HEK293 (cell line): ENCODE measurements at regions not wholly inside any gene's neighbourhood (a gene's known extent, or its start where the extent isn't known, plus 50 kb on each side); places are given as distances from the start of the nearest gene placed in this dataset.

Experiments used
- CTCF ChIA-PET: fragments of 350-600 bp; formaldehyde crosslinking; extraction: SDS; loops from one replicate; lab custom pipeline; 2021; ENCODE audit warnings: antibody characterized with exemption; lab: Yijun Ruan, JAX
- POLR2A ChIA-PET: fragments of 300-600 bp; formaldehyde crosslinking; extraction: SDS; loops from one replicate; lab custom pipeline; 2020; ENCODE audit warnings: antibody characterized with exemption, inconsistent platforms; lab: Yijun Ruan, JAX
- H3K27ac ChIP-seq: fragments of 200-500 bp; sonication (Bioruptor generic); 2 replicates; pipeline ENCODE4 v1.5.1; 2014; ENCODE audit warnings: low read depth, low read length, control low read depth, inconsistent platforms; ENCODE audit errors: extremely low read depth
- H3K36me3 ChIP-seq, 2 experiments: fragments of 200-500 bp in 1 of 2; sonication (Bioruptor generic) in 1 of 2; 1 replicate in 1 of 2; 2 replicates in 1 of 2; pipeline ENCODE4 v1.5.1; 2014 to 2017; ENCODE audit warnings: inconsistent platforms in 2 of 2, low read length in 2 of 2; ENCODE audit not compliant: control insufficient read depth in 2 of 2, insufficient read depth in 1 of 2
- H3K4me1 ChIP-seq: fragments of 200-500 bp; sonication (Bioruptor generic); 2 replicates; pipeline ENCODE4 v1.5.1; 2014; ENCODE audit warnings: mild to moderate bottlenecking, low read length, inconsistent platforms; ENCODE audit not compliant: control insufficient read depth, insufficient read depth
- H3K4me3 ChIP-seq: 2 replicates; pipeline ENCODE4 v1.5.1; 2011; ENCODE audit warnings: low read depth, mild to moderate bottlenecking, control low read depth, low read length, moderate library complexity
- H3K9me3 ChIP-seq: fragments of 200-500 bp; sonication (Bioruptor generic); 2 replicates; pipeline ENCODE4 v1.5.1; 2014; ENCODE audit warnings: low read depth, low read length, inconsistent platforms; ENCODE audit not compliant: control insufficient read depth, insufficient read depth
- ELK4 ChIP-seq: IDR thresholded peaks from 2 replicates; pipeline ENCODE4 v1.6.1; 2011; ENCODE audit warnings: mild to moderate bottlenecking, low read depth, low read length, borderline replicate concordance
- GLIS1 ChIP-seq: fragments of 450-650 bp; formaldehyde crosslinking; IDR thresholded peaks from 2 replicates; pipeline ENCODE4 v1.5.1; 2016; ENCODE audit warnings: missing biosample characterization, missing genetic modification characterization
- KLF9 ChIP-seq: fragments of 450-650 bp; formaldehyde crosslinking; IDR thresholded peaks from 2 replicates; pipeline ENCODE4 v1.5.1; 2016; ENCODE audit warnings: missing biosample characterization, missing genetic modification characterization, low read depth
- MEIS1 ChIP-seq: sonication (generic); formaldehyde crosslinking; IDR thresholded peaks from 2 replicates; pipeline ENCODE4 v1.8.1; 2022; ENCODE audit warnings: missing genetic modification reagents, mild to moderate bottlenecking, borderline replicate concordance
- PATZ1 ChIP-seq: fragments of 450-650 bp; formaldehyde crosslinking; IDR thresholded peaks from 2 replicates; pipeline ENCODE4 v1.5.1; 2016; ENCODE audit warnings: missing biosample characterization, missing genetic modification characterization
- TSHZ1 ChIP-seq: fragments of 450-650 bp; formaldehyde crosslinking; IDR thresholded peaks from 2 replicates; pipeline ENCODE4 v1.5.1; 2016; ENCODE audit warnings: missing biosample characterization, missing genetic modification characterization, borderline replicate concordance
- ZBTB8A ChIP-seq: fragments of 450-650 bp; formaldehyde crosslinking; IDR thresholded peaks from 2 replicates; pipeline ENCODE4 v1.5.1; 2016; ENCODE audit warnings: missing biosample characterization, missing genetic modification characterization
- ZIC2 ChIP-seq: fragments of 450-650 bp; formaldehyde crosslinking; IDR thresholded peaks from 2 replicates; pipeline ENCODE4 v1.5.1; 2016; ENCODE audit warnings: missing biosample characterization, missing genetic modification characterization
- ZNF132 ChIP-seq: fragments of 450-650 bp; formaldehyde crosslinking; IDR thresholded peaks from 2 replicates; pipeline ENCODE4 v1.5.1; 2017; ENCODE audit warnings: missing biosample characterization, missing genetic modification characterization, borderline replicate concordance
- ZNF19 ChIP-seq: fragments of 450-650 bp; formaldehyde crosslinking; IDR thresholded peaks from 2 replicates; pipeline ENCODE4; 2016; ENCODE audit warnings: missing biosample characterization, missing genetic modification characterization, low read depth
- ZNF214 ChIP-seq: fragments of 450-650 bp; formaldehyde crosslinking; IDR thresholded peaks from 2 replicates; pipeline ENCODE4 v1.5.1; 2017; ENCODE audit warnings: missing biosample characterization, mild to moderate bottlenecking, missing genetic modification characterization, borderline replicate concordance
- ZNF248 ChIP-seq: fragments of 450-650 bp; formaldehyde crosslinking; IDR thresholded peaks from 2 replicates; pipeline ENCODE4 v1.5.1; 2017; ENCODE audit warnings: missing biosample characterization, missing genetic modification characterization
- ZNF26 ChIP-seq: fragments of 450-650 bp; formaldehyde crosslinking; IDR thresholded peaks from 2 replicates; pipeline ENCODE4 v1.5.1; 2016; ENCODE audit warnings: missing biosample characterization, missing genetic modification characterization
- ZNF266 ChIP-seq: fragments of 450-650 bp; formaldehyde crosslinking; IDR thresholded peaks from 2 replicates; pipeline ENCODE4 v1.5.1; 2016; ENCODE audit warnings: missing biosample characterization, missing genetic modification characterization, low read depth
- ZNF350 ChIP-seq: fragments of 450-650 bp; formaldehyde crosslinking; IDR thresholded peaks from 2 replicates; pipeline ENCODE4 v1.5.0; 2017; ENCODE audit warnings: missing biosample characterization, mild to moderate bottlenecking, missing genetic modification characterization
- ZNF423 ChIP-seq: fragments of 450-650 bp; formaldehyde crosslinking; IDR thresholded peaks from 2 replicates; pipeline ENCODE4 v1.5.1; 2016; ENCODE audit warnings: missing biosample characterization, missing genetic modification characterization
- ZNF433 ChIP-seq: fragments of 450-650 bp; formaldehyde crosslinking; IDR thresholded peaks from 2 replicates; pipeline ENCODE4 v1.5.1; 2016; ENCODE audit warnings: missing biosample characterization, missing genetic modification characterization, low read depth
- ZNF473 ChIP-seq: fragments of 450-650 bp; formaldehyde crosslinking; IDR thresholded peaks from 2 replicates; pipeline ENCODE4 v1.5.1; 2017; ENCODE audit warnings: missing biosample characterization, missing genetic modification characterization
- ZNF558 ChIP-seq: fragments of 450-650 bp; formaldehyde crosslinking; IDR thresholded peaks from 2 replicates; pipeline ENCODE4 v1.5.1; 2016; ENCODE audit warnings: missing biosample characterization, missing genetic modification characterization
- ZNF621 ChIP-seq: fragments of 450-650 bp; formaldehyde crosslinking; IDR thresholded peaks from 2 replicates; pipeline ENCODE4 v1.5.1; 2017; ENCODE audit warnings: missing biosample characterization, missing genetic modification characterization
- ZNF626 ChIP-seq: fragments of 450-650 bp; sonication (Bioruptor Pico); formaldehyde crosslinking; IDR thresholded peaks from 2 replicates; pipeline ENCODE4 v1.5.1; 2018; ENCODE audit warnings: missing biosample characterization, missing genetic modification characterization, inconsistent platforms
- ZNF747 ChIP-seq: fragments of 450-650 bp; formaldehyde crosslinking; IDR thresholded peaks from 2 replicates; pipeline ENCODE4 v1.5.1; 2016; ENCODE audit warnings: missing biosample characterization, missing genetic modification characterization
- ZSCAN5A ChIP-seq: fragments of 450-650 bp; formaldehyde crosslinking; IDR thresholded peaks from 2 replicates; pipeline ENCODE4 v1.5.1; 2016; ENCODE audit warnings: missing biosample characterization, missing genetic modification characterization
- ZXDB ChIP-seq: fragments of 450-650 bp; formaldehyde crosslinking; IDR thresholded peaks from 2 replicates; pipeline ENCODE4 v1.5.1; 2016; ENCODE audit warnings: missing biosample characterization, missing genetic modification characterization
- TF ChIP-seq, protein P1 (sequence below): fragments of 450-650 bp; formaldehyde crosslinking; IDR thresholded peaks from 2 replicates; pipeline ENCODE4 v1.5.1; 2017; ENCODE audit warnings: missing biosample characterization, missing genetic modification characterization

- ChIA-PET CTCF (no interaction called here), POLR2A (no interaction called here)
- Histone ChIP-seq H3K36me3 (no peaks in the 10 kb centered on the region), H3K4me1 (no peaks in the 10 kb centered on the region), H3K27ac (no peak overlapping the region), H3K4me3 (no peak overlapping the region), H3K9me3 (no peaks in the 10 kb centered on the region)
- TF ChIP-seq ZNF214 (tag by site-specific recombination) (no peak), ZNF433 (tag by site-specific recombination) (no peak), ZNF473 (tag by site-specific recombination) (no peak), ZNF423 (no peak), ZNF19 (tag by site-specific recombination) (no peak), ZSCAN5A (tag by site-specific recombination) (no peak), KLF9 (no peak), ZIC2 (no peak), ZNF626 (tag by site-specific recombination) (no peak), ZNF26 (no peak), ZNF558 (tag by site-specific recombination) (no peak), ZNF266 (tag by site-specific recombination) (no peak), ZNF350 (tag by site-specific recombination) (no peak), GLIS1 (tag by site-specific recombination) (no peak), ZBTB8A (tag by site-specific recombination) (no peak), ZNF248 (tag by site-specific recombination) (no peak), ZNF621 (tag by site-specific recombination) (no peak)
- TF ChIP-seq, protein P1, sequence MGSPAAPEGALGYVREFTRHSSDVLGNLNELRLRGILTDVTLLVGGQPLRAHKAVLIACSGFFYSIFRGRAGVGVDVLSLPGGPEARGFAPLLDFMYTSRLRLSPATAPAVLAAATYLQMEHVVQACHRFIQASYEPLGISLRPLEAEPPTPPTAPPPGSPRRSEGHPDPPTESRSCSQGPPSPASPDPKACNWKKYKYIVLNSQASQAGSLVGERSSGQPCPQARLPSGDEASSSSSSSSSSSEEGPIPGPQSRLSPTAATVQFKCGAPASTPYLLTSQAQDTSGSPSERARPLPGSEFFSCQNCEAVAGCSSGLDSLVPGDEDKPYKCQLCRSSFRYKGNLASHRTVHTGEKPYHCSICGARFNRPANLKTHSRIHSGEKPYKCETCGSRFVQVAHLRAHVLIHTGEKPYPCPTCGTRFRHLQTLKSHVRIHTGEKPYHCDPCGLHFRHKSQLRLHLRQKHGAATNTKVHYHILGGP (tag by site-specific recombination): no peak
Observed at GRCh38 chr10:50946991-50947781, 61.8 kb upstream of the A1CF start.

DNA sequence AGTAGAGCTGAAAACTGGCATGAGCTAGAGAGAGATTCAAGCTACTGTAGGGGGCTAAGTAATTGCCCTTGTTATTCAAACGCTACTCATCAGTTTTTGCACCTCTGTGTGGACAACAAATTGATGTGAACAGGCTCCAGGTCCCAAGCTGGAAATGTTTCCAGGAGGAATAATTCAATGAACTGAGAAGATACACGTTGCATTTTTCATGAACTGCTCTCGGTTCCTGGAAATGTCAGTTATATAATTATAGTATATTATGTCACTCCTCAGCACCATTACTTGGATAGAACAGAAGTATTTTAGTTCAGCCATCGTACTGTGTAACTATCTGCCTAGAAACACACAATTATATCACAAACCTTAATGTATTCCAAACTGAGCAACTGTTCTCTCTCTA lies 65.9 kb upstream of the A1CF start:
- CTCF ChIA-PET: interaction anchor here (0.7 kb wide), 1 partner anchor 1054 kb away, joined by 5 read pairs; no protein-coding TSS in a partner anchor
- H3K4me3 ChIP-seq: no peak overlapping the region
- POLR2A ChIA-PET: no interaction called here
- H3K27ac ChIP-seq: no peak overlapping the region
- H3K36me3 ChIP-seq: no peaks in the 10 kb centered on the region
- H3K9me3 ChIP-seq: no peaks in the 10 kb centered on the region
- H3K4me1 ChIP-seq: no peaks in the 10 kb centered on the region
- no peak for TF ChIP-seq PATZ1 (tag by site-specific recombination)
- no peak for TF ChIP-seq ELK4
- TF ChIP-seq GLIS1 (tag by site-specific recombination): no peak
- no peak for TF ChIP-seq ZNF132 (tag by site-specific recombination)
- TF ChIP-seq ZXDB (tag by site-specific recombination): no peak
- no peak for TF ChIP-seq TSHZ1 (tag by site-specific recombination)
- no peak for TF ChIP-seq ZNF248 (tag by site-specific recombination)
- no peak for TF ChIP-seq ZNF747 (tag by site-specific recombination)
- no peak for TF ChIP-seq MEIS1 (CRISPR knock-in tag)
